Endothelial cell of umbilical vein (primary cell): ENCODE measurements at regions not wholly inside any gene's neighbourhood (a gene's known extent, or its start where the extent isn't known, plus 50 kb on each side); places are given as distances from the start of the nearest gene placed in this dataset.

ENCODE experiments used
- BruUV-seq: library from RNA; stranded (reverse); fragments of 400-500 nt; replicated peaks from 2 replicates; lab custom pipeline; 2021; lab: Mats Ljungman, UMichigan
- CTCF ChIA-PET: fragments of 300-600, 350-600 bp; sonication (Branson Sonifier 250); formaldehyde crosslinking; loops from one replicate; lab custom pipeline; 2021; ENCODE audit warnings: antibody characterized with exemption, inconsistent platforms; lab: Charles Lee
- POLR2A ChIA-PET: fragments of 300-600, 350-600 bp; sonication (Branson Sonifier 250); formaldehyde crosslinking; loops from one replicate; lab custom pipeline; 2021; ENCODE audit warnings: antibody characterized with exemption, inconsistent platforms; lab: Charles Lee
- DNase-seq: peaks from one replicate; pipeline ENCODE4 v3.0.0-alpha.2; 2011; ENCODE audit warnings: low read depth, low spot score
- FAIRE-seq: peaks from 2 replicates; lab custom pipeline; 2011; peaks lifted over from hg19 to GRCh38; lab: Jason Lieb, UNC
- H2AFZ ChIP-seq: 2 replicates; pipeline ENCODE4 v1.6.0; 2012; ENCODE audit warnings: low read depth, low read length, control low read depth, inconsistent platforms
- H3K27ac ChIP-seq: 2 replicates; pipeline ENCODE4 v1.5.1; 2011; ENCODE audit warnings: low read depth, mild to moderate bottlenecking, control low read depth, low read length, moderate library complexity; ENCODE audit not compliant: insufficient read depth
- H3K27me3 ChIP-seq, 2 experiments: 2 replicates each; pipeline versions ENCODE4 v1.6.0 to v1.6.1; 2011; ENCODE audit warnings: low read length in 2 of 2, mixed read lengths in 1 of 2; ENCODE audit not compliant: control insufficient read depth in 2 of 2, insufficient read depth in 2 of 2
- H3K36me3 ChIP-seq, 2 experiments: 2 replicates in 1 of 2; 3 replicates in 1 of 2; pipeline ENCODE4 v1.5.1; 2011; ENCODE audit warnings: low read length in 2 of 2, mild to moderate bottlenecking in 1 of 2, moderate library complexity in 1 of 2; ENCODE audit not compliant: control insufficient read depth in 2 of 2, insufficient read depth in 2 of 2; ENCODE audit errors: extremely low read depth in 1 of 2
- H3K4me1 ChIP-seq: 3 replicates; pipeline ENCODE4 v1.5.1; 2011; ENCODE audit warnings: mild to moderate bottlenecking, low read length; ENCODE audit not compliant: control insufficient read depth, insufficient read depth; ENCODE audit errors: extremely low read depth
- H3K4me2 ChIP-seq: 2 replicates; pipeline ENCODE4 v1.6.1; 2011; ENCODE audit warnings: low read length, control low read depth, mixed read lengths; ENCODE audit not compliant: insufficient read depth
- H3K4me3 ChIP-seq, 3 experiments: fragments of 200-600 bp in 1 of 3; sonication (generic), shearing (Covaris generic) in 1 of 3; replicated peaks in 1 of 3; 2 replicates each; pipeline ENCODE4 v1.5.1; 2011 to 2016; ENCODE audit warnings: control low read depth in 3 of 3, low read length in 3 of 3, mild to moderate bottlenecking in 2 of 3, inconsistent platforms in 1 of 3, low read depth in 1 of 3, moderate library complexity in 1 of 3; ENCODE audit not compliant: insufficient read depth in 1 of 3
- H3K79me2 ChIP-seq: 2 replicates; pipeline ENCODE4 v1.6.0; 2012; ENCODE audit warnings: low read length, inconsistent platforms; ENCODE audit not compliant: control insufficient read depth, insufficient read depth
- H3K9ac ChIP-seq: replicated peaks from 2 replicates; pipeline ENCODE3; 2011; ENCODE audit warnings: low read length, control low read depth; ENCODE audit not compliant: insufficient read depth; ENCODE audit errors: extremely low read depth
- H3K9me1 ChIP-seq: replicated peaks from 3 replicates; pipeline ENCODE4 v1.6.0; 2011; ENCODE audit warnings: mild to moderate bottlenecking, low read length; ENCODE audit not compliant: control insufficient read depth, insufficient read depth; ENCODE audit errors: extremely low read depth
- H3K9me3 ChIP-seq: replicated peaks from 2 replicates; pipeline ENCODE4 v1.5.1; 2012; ENCODE audit warnings: low read length, inconsistent platforms; ENCODE audit not compliant: control insufficient read depth, insufficient read depth
- H4K20me1 ChIP-seq: replicated peaks from 2 replicates; pipeline ENCODE3; 2011; ENCODE audit warnings: mild to moderate bottlenecking, low read length; ENCODE audit not compliant: control insufficient read depth, insufficient read depth; ENCODE audit errors: extremely low read depth
- EZH2 ChIP-seq: IDR thresholded peaks from 2 replicates; pipeline ENCODE4 v1.6.1; 2012; ENCODE audit warnings: borderline replicate concordance, low read depth, mild to moderate bottlenecking, moderate library complexity, low read length, inconsistent platforms; ENCODE audit not compliant: severe bottlenecking
- FOS ChIP-seq: IDR thresholded peaks from 2 replicates; pipeline ENCODE4 v1.6.1; 2011; ENCODE audit warnings: mild to moderate bottlenecking, low read length, moderate library complexity, borderline replicate concordance; ENCODE audit not compliant: insufficient read depth
- GATA2 ChIP-seq: IDR thresholded peaks from 2 replicates; pipeline ENCODE4 v1.7.0; 2011; ENCODE audit warnings: low read depth, mild to moderate bottlenecking, moderate library complexity, mixed read lengths, low read length; ENCODE audit not compliant: insufficient read length, insufficient read depth
- JUN ChIP-seq: IDR thresholded peaks from 2 replicates; pipeline ENCODE4 v1.6.1; 2011; ENCODE audit warnings: borderline replicate concordance, low read depth; ENCODE audit not compliant: insufficient read length, insufficient read depth
- MYC ChIP-seq: IDR thresholded peaks from one replicate; pipeline ENCODE4 v1.6.1; 2011; ENCODE audit warnings: mild to moderate bottlenecking, low read depth, low read length
- POLR2A ChIP-seq: IDR thresholded peaks from 2 replicates; pipeline ENCODE4 v1.6.1; 2012; ENCODE audit warnings: low read depth, mild to moderate bottlenecking, control low read depth, low read length
- POLR2AphosphoS5 ChIP-seq: IDR thresholded peaks from 2 replicates; pipeline ENCODE4 v1.6.1; 2012; ENCODE audit warnings: low read depth, mild to moderate bottlenecking, control low read depth, low read length, moderate library complexity; ENCODE audit not compliant: insufficient read depth
- dilution Hi-C: fragments of 300-500 bp; cut with MboI; formaldehyde crosslinking; loops from one replicate; pipeline ENCODE4 v1.15.0; 2019; ENCODE audit warnings: low sequenced_read_pairs; ENCODE audit not compliant: extremely low pct_ligation_motif_present
- intact Hi-C: fragments of 100-400 bp; cut with micrococcal nuclease; formaldehyde crosslinking; loops from one replicate; pipeline ENCODE4 v1.10.0; 2022
- TF ChIP-seq, protein P1 (sequence below): IDR thresholded peaks from 2 replicates; pipeline ENCODE4 v1.6.1; 2011; ENCODE audit not compliant: insufficient read depth, insufficient read length
- TF ChIP-seq, protein P2 (sequence below), 2 donors: IDR thresholded peaks; 1 replicate in 1 of 2; 2 replicates in 1 of 2; pipeline ENCODE4 v1.5.1; 2011; ENCODE audit warnings: low read length in 2 of 2, mild to moderate bottlenecking in 2 of 2, moderate library complexity in 2 of 2, control low read depth in 1 of 2, inconsistent platforms in 1 of 2, low read depth in 1 of 2; ENCODE audit not compliant: insufficient read depth in 1 of 2; ENCODE audit errors: extremely low read depth in 1 of 2

- Histone ChIP-seq H4K20me1 (no peaks in the 10 kb centered on the region), H3K9me1 (no peaks in the 10 kb centered on the region), H3K9me3 (no peaks in the 10 kb centered on the region), H3K79me2 (no peaks in the 10 kb centered on the region), H3K27me3 (peaks cover 0 to 2% of the 10 kb centered on the region in 2 experiments), H3K9ac (no peak overlapping the region), H2AFZ (no peak overlapping the region), H3K27ac (no peak overlapping the region), H3K4me2 (no peak overlapping the region), H3K4me1 (no peaks in the 10 kb centered on the region), H3K4me3 (no peak overlapping the region), H3K36me3 (no peaks in the 10 kb centered on the region)
- POLR2A ChIA-PET, result no interaction called here
- no peak for TF ChIP-seq JUN
- no peak for TF ChIP-seq MYC
- no peak for TF ChIP-seq POLR2AphosphoS5
- no peak for TF ChIP-seq FOS
- no peak for TF ChIP-seq EZH2
- no peak for TF ChIP-seq POLR2A
- TF ChIP-seq, protein P1, sequence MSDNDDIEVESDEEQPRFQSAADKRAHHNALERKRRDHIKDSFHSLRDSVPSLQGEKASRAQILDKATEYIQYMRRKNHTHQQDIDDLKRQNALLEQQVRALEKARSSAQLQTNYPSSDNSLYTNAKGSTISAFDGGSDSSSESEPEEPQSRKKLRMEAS, result no peak
- TF ChIP-seq GATA2, result no peak
- TF ChIP-seq, protein P2, sequence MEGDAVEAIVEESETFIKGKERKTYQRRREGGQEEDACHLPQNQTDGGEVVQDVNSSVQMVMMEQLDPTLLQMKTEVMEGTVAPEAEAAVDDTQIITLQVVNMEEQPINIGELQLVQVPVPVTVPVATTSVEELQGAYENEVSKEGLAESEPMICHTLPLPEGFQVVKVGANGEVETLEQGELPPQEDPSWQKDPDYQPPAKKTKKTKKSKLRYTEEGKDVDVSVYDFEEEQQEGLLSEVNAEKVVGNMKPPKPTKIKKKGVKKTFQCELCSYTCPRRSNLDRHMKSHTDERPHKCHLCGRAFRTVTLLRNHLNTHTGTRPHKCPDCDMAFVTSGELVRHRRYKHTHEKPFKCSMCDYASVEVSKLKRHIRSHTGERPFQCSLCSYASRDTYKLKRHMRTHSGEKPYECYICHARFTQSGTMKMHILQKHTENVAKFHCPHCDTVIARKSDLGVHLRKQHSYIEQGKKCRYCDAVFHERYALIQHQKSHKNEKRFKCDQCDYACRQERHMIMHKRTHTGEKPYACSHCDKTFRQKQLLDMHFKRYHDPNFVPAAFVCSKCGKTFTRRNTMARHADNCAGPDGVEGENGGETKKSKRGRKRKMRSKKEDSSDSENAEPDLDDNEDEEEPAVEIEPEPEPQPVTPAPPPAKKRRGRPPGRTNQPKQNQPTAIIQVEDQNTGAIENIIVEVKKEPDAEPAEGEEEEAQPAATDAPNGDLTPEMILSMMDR (IDR thresholded peaks at IDR 0.05; ENCODE audit: extremely low read depth in 1 of 2, insufficient read depth in 1 of 2, low read depth in 1 of 2, low read length in 2 of 2), result no peak
- CTCF ChIA-PET, result interaction anchor here (1.2 kb wide), 1 partner anchor 49 kb away, joined by 3 read pairs; no protein-coding TSS in a partner anchor
- BruUV-seq, result no TSS peak
- FAIRE-seq, result no peak
- DNase-seq, result no peak
- dilution Hi-C loops, result no loop called here
- intact Hi-C loops, result no loop called here
Measured at GRCh38 chr10:120385992-120386391, 71.0 kb upstream of the PLPP4 start.
